Upper lobe of right lung (tissue), 1 donor: ENCODE measurements at regions not wholly inside any gene's neighbourhood (a gene's known extent, or its start where the extent isn't known, plus 50 kb on each side); places are given as distances from the start of the nearest gene placed in this dataset.

Experiments used
- ATAC-seq: fragments of 200-7000 bp; cut with Tn5 transposase; one replicate; pipeline ENCODE4 v1.9.1; 2020; ENCODE audit warnings: mild to moderate bottlenecking, moderate library complexity
- DNase-seq: peaks from one replicate; pipeline ENCODE4 v3.0.0-alpha.2; 2020
- H3K27ac ChIP-seq: fragments of 200-600 bp; one replicate; pipeline ENCODE4 v1.8.0; 2022
- H3K27me3 ChIP-seq: fragments of 200-600 bp; one replicate; pipeline ENCODE4 v1.8.0; 2022; ENCODE audit warnings: mild to moderate bottlenecking
- H3K36me3 ChIP-seq: fragments of 200-600 bp; one replicate; pipeline ENCODE4 v1.8.0; 2022
- H3K4me1 ChIP-seq: fragments of 200-600 bp; one replicate; pipeline ENCODE4 v1.8.0; 2022
- H3K4me3 ChIP-seq: fragments of 200-600 bp; one replicate; pipeline ENCODE4 v1.8.0; 2022; ENCODE audit warnings: mild to moderate bottlenecking
- H3K9me3 ChIP-seq: fragments of 200-600 bp; one replicate; pipeline ENCODE4 v1.8.0; 2022
- CTCF ChIP-seq: fragments of 200-600 bp; IDR thresholded peaks from one replicate; pipeline ENCODE4 v1.8.0; 2022; ENCODE audit warnings: antibody characterized with exemption
- intact Hi-C: fragments of 100-400 bp; cut with DNase I; formaldehyde crosslinking; loops from one replicate; pipeline ENCODE4 v1.11.0; 2022
- donor health status: DM: no; HTN: yes; CAD: no; lungs with severe emphysema.

GRCh38 chr5:4643960-4644359, 496.2 kb upstream of the ADAMTS16 start:
- no peak for DNase-seq
- no peaks in the 10 kb centered on the region for H3K4me1 ChIP-seq
- H3K9me3 ChIP-seq: no peaks in the 10 kb centered on the region
- no peak overlapping the region for H3K27ac ChIP-seq
- no peak for TF ChIP-seq CTCF
- no peaks in the 10 kb centered on the region for H3K36me3 ChIP-seq
- H3K4me3 ChIP-seq: no peak overlapping the region
- no peaks in the 10 kb centered on the region for H3K27me3 ChIP-seq
- ATAC-seq: no peak
- intact Hi-C loops: no loop called here

GRCh38 chr5:4646715-4647375, 493.3 kb upstream of the ADAMTS16 start:
- Histone ChIP-seq H3K4me1 (no peaks in the 10 kb centered on the region), H3K4me3 (no peak overlapping the region), H3K27me3 (no peaks in the 10 kb centered on the region), H3K9me3 (no peaks in the 10 kb centered on the region), H3K36me3 (no peaks in the 10 kb centered on the region), H3K27ac (no peak overlapping the region)
- ATAC-seq: no peak
- DNase-seq: no peak
- no peak for TF ChIP-seq CTCF
- intact Hi-C loops: no loop called here

GRCh38 chr5:4647955-4648354, 492.2 kb upstream of the ADAMTS16 start:
- TF ChIP-seq CTCF: no peak
- no peak for DNase-seq
- no peaks in the 10 kb centered on the region for H3K36me3 ChIP-seq
- no peak overlapping the region for H3K27ac ChIP-seq
- no peaks in the 10 kb centered on the region for H3K9me3 ChIP-seq
- H3K27me3 ChIP-seq: no peaks in the 10 kb centered on the region
- no peak for ATAC-seq
- no peak overlapping the region for H3K4me3 ChIP-seq
- H3K4me1 ChIP-seq: no peaks in the 10 kb centered on the region
- intact Hi-C loops: no loop called here

GRCh38 chr5:4651806-4652565, 488.1 kb upstream of the ADAMTS16 start:
- TF ChIP-seq CTCF: no peak
- no peak for DNase-seq
- no peak overlapping the region for H3K4me3 ChIP-seq
- H3K27me3 ChIP-seq: no peaks in the 10 kb centered on the region
- H3K9me3 ChIP-seq: no peaks in the 10 kb centered on the region
- no peaks in the 10 kb centered on the region for H3K36me3 ChIP-seq
- intact Hi-C loops: no loop called here
- H3K4me1 ChIP-seq: no peaks in the 10 kb centered on the region
- H3K27ac ChIP-seq: no peak overlapping the region
- ATAC-seq: no peak

- no peak for TF ChIP-seq CTCF
- intact Hi-C loops: no loop called here
- ATAC-seq: no peak
Observed at GRCh38 chr5:4653475-4653874, 486.7 kb upstream of the ADAMTS16 start.

More at GRCh38 chr5:4653475-4653874, 486.7 kb upstream of the ADAMTS16 start:
- H3K9me3 ChIP-seq: no peaks in the 10 kb centered on the region
- no peak for DNase-seq
- no peak overlapping the region for H3K27ac ChIP-seq
- H3K4me3 ChIP-seq: no peak overlapping the region
- no peaks in the 10 kb centered on the region for H3K36me3 ChIP-seq
- no peaks in the 10 kb centered on the region for H3K27me3 ChIP-seq
- H3K4me1 ChIP-seq: no peaks in the 10 kb centered on the region
